Brain microvascular endothelial cell (primary cell): ENCODE measurements at regions not wholly inside any gene's neighbourhood (a gene's known extent, or its start where the extent isn't known, plus 50 kb on each side); places are given as distances from the start of the nearest gene placed in this dataset.

Experiments
- DNase-seq: peaks from one replicate; pipeline ENCODE4 v3.0.0-alpha.2; 2020
- H3K27ac ChIP-seq: fragments of 250-450 bp; sonication (Bioruptor Pico); 2 replicates; pipeline ENCODE4 v1.5.1; 2020; ENCODE audit warnings: mild to moderate bottlenecking, moderate library complexity
- H3K27me3 ChIP-seq: fragments of 250-450 bp; sonication (Bioruptor Pico); replicated peaks from 2 replicates; pipeline ENCODE4 v1.5.1; 2020; ENCODE audit warnings: mild to moderate bottlenecking
- H3K36me3 ChIP-seq: fragments of 250-450 bp; sonication (Bioruptor Pico); replicated peaks from 2 replicates; pipeline ENCODE4 v1.5.1; 2020; ENCODE audit warnings: mild to moderate bottlenecking
- H3K4me3 ChIP-seq: 2 replicates; pipeline ENCODE4 v1.5.1; 2011; ENCODE audit warnings: low read depth, mild to moderate bottlenecking, control low read depth, low read length, moderate library complexity
- in situ Hi-C: cut with HindIII; loops from 2 replicates; pipeline ENCODE4 v1.10.0; 2017; ENCODE audit warnings: low sequenced_read_pairs, low pct_ligation_motif_present
- TF ChIP-seq, protein P1 (sequence below): IDR thresholded peaks from 2 replicates; pipeline ENCODE4 v1.5.1; 2011; ENCODE audit warnings: low read depth, mild to moderate bottlenecking, moderate library complexity, low read length, control low read depth, inconsistent platforms; ENCODE audit errors: missing control alignments

- TF ChIP-seq, protein P1, sequence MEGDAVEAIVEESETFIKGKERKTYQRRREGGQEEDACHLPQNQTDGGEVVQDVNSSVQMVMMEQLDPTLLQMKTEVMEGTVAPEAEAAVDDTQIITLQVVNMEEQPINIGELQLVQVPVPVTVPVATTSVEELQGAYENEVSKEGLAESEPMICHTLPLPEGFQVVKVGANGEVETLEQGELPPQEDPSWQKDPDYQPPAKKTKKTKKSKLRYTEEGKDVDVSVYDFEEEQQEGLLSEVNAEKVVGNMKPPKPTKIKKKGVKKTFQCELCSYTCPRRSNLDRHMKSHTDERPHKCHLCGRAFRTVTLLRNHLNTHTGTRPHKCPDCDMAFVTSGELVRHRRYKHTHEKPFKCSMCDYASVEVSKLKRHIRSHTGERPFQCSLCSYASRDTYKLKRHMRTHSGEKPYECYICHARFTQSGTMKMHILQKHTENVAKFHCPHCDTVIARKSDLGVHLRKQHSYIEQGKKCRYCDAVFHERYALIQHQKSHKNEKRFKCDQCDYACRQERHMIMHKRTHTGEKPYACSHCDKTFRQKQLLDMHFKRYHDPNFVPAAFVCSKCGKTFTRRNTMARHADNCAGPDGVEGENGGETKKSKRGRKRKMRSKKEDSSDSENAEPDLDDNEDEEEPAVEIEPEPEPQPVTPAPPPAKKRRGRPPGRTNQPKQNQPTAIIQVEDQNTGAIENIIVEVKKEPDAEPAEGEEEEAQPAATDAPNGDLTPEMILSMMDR = no peak
- H3K27me3 ChIP-seq = no peaks in the 10 kb centered on the region
- no peak for DNase-seq
- no peak overlapping the region for H3K4me3 ChIP-seq
- in situ Hi-C loops = no loop called here
- H3K27ac ChIP-seq = no peak overlapping the region
- no peaks in the 10 kb centered on the region for H3K36me3 ChIP-seq
Measured at GRCh38 chr6:87785229-87785862, 83.3 kb upstream of the AKIRIN2 start.

DNA sequence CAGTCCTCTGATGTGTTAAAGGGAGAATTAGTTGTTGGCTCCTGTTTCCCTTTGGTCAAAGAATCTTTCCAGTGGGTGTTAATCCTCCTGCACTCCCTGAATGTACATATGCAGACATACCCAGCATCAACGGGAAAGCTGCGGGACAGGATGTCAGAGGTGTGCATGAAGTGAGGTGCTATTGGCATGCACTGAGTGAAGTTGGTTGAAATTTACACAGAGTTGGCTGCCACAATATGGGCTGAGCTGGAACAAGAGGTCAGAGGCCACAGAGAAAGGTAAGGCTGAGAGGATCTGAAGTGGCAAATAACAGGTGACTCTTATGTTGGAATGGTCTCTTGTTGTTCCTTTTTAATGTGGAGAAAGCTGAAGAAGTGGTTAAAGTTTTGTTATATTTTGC, 82.7 kb upstream of the AKIRIN2 start:
- H3K27ac ChIP-seq = no peak overlapping the region
- H3K4me3 ChIP-seq = no peak overlapping the region
- TF ChIP-seq, protein P1 = no peak
- DNase-seq = no peak
- in situ Hi-C loops = no loop called here
- no peaks in the 10 kb centered on the region for H3K27me3 ChIP-seq
- H3K36me3 ChIP-seq = no peaks in the 10 kb centered on the region

GRCh38 chr6:87784051-87784450, 82.0 kb upstream of the AKIRIN2 start:
- Histone ChIP-seq H3K4me3 (no peak overlapping the region), H3K27ac (no peak overlapping the region), H3K36me3 (no peaks in the 10 kb centered on the region), H3K27me3 (no peaks in the 10 kb centered on the region)
- in situ Hi-C loops = no loop called here
- no peak for DNase-seq
- TF ChIP-seq, protein P1 = no peak

DNA sequence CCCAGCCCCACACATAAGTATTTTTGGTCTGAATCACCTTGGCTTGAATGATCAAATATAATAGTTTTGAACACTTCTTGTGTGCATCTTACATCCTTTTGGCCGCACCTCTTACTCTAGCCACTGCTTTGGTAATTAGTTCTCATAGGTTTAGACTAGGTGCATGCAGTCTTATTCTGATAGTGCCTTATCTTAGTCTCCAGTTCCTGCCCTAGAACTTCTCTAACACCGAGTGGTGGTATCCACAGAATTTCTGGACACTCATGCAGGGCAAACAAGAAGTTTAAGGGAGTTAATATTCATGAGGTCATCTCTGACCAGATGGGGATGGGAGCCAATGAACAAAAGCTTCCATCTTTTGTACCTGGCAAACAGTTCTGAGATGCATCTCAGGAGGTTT, 77.5 kb upstream of the AKIRIN2 start:
- Histone ChIP-seq H3K36me3 (no peaks in the 10 kb centered on the region), H3K27ac (no peak overlapping the region), H3K27me3 (no peaks in the 10 kb centered on the region), H3K4me3 (no peak overlapping the region)
- no peak for DNase-seq
- TF ChIP-seq, protein P1 = no peak
- in situ Hi-C loops = no loop called here

DNA sequence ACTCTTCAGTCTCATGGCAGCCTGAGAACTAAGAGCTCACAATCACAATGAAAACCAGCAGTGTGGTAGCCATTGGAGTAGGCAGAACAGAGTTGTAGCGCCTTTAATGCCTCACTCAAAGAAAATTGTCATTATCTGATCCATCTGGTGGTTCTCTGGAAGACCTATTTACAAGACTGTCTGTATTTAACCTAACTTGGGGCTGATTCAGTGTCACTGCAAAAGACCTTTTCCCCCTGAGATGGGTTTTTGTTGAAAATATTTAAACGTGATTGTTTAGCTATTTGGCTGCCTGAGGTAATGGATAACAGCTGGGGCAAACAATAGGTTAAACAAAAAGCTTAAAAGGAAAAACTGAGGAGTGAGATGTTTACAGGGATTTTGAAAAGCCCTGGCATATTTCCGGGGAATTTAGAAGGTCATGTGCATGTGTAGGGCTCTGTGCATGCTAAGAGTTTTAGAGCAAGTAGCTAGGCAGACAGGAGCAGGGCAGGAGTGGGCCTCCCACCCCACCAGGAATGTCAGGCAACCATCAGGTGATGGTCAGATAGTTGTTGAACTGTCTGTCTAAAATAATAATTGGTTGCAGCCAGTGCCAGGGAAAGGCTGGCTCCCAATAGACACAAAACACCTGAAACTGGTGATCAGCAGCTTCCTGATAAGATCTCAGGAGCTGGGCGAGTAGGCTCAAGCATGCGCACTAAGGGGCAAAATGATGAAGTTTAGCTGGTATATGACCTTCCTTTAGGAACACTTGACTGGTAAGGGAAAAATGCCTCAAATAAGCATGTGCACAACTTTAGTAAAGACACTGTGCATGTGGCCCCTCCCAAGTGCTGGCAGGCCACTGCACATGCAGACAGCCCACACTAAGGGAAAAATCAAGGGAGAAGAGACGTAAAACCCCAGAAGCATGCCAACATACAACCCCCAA, 70.8 kb upstream of the AKIRIN2 start:
- no peak for DNase-seq
- H3K4me3 ChIP-seq = no peak overlapping the region
- H3K36me3 ChIP-seq = no peaks in the 10 kb centered on the region
- TF ChIP-seq, protein P1 = no peak
- in situ Hi-C loops = no loop called here
- H3K27ac ChIP-seq = no peak overlapping the region
- H3K27me3 ChIP-seq = no peaks in the 10 kb centered on the region
